ENCODE measurements at regions not wholly inside any gene's neighbourhood (a gene's known extent, or its start where the extent isn't known, plus 50 kb on each side); places are given as distances from the start of the nearest gene placed in this dataset.
"Not testable (repeated sequence)": the region's sequence is repeated elsewhere in the genome, so short reads cannot be mapped to it uniquely, and the experiment has no call there.

DNA sequence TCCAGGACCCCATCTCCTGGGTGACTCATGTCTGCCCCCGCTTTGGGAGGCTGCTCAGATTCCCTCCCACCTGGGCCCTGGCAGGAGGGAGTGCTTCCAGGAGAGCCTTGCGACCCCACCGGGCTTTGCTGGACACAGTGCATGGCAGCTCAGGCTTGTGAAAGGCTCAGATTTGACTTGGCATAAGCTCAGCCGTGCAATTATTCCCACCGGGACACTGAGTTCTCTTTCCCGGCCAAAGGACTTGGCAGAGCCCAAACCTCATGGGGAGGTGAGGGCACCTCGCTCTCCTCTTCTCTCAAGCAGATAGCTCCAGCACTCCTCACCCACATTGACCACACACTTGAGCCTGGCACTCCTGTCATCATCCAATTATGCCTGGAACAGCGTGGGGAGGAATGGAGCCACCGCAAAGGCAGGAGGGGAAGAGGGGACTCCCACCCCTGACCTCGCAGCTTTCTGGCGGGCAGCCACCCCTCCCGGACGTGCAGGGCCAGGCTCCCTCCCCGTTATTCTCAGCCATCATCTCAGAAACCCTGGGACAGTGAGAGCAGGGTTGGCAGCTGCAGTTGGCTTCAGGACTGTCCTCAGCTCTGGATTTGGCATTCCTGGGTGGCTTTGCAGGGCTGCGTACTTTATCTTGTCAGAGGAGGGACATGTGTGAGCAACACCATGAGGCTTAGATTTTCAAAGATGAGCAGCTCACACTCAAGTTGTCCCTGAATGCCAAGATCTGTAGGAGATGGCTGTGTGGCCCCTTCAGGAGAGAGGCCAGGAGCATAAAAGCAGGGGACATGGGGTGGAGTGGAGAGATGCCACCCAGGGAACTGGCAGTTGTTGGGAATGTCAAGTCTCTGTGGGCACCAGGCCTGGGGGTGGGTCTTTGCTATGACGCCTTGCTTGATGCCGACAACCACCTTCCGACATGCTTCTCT lies 306.2 kb downstream of the TEX29 start:
- no peak overlapping the region for H3K4me3 ChIP-seq (ENCODE audit: low read depth, low read length)
- TF ChIP-seq, protein P1, sequence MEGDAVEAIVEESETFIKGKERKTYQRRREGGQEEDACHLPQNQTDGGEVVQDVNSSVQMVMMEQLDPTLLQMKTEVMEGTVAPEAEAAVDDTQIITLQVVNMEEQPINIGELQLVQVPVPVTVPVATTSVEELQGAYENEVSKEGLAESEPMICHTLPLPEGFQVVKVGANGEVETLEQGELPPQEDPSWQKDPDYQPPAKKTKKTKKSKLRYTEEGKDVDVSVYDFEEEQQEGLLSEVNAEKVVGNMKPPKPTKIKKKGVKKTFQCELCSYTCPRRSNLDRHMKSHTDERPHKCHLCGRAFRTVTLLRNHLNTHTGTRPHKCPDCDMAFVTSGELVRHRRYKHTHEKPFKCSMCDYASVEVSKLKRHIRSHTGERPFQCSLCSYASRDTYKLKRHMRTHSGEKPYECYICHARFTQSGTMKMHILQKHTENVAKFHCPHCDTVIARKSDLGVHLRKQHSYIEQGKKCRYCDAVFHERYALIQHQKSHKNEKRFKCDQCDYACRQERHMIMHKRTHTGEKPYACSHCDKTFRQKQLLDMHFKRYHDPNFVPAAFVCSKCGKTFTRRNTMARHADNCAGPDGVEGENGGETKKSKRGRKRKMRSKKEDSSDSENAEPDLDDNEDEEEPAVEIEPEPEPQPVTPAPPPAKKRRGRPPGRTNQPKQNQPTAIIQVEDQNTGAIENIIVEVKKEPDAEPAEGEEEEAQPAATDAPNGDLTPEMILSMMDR (IDR thresholded peaks at IDR 0.05; ENCODE audit: low read depth, low read length), result no peak

DNA sequence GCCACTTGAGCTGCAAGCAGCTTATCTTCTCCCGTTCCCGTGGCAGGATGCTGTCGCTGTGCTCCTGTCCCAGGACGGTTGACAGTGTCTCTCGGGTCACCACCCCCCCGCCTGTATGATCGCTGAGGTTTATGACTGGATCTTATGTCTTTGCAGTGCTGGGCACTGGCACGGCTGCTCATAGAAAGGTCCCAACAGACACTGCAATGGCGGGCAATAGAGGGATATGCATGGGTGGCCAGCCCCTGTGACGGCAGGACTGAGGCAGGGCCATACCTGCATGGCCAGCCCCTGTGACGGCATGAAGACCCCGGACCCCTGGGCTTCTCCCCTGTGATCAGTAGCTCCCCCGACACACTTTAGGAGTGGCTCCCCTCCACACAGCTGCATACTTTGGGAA lies 307.2 kb downstream of the TEX29 start:
- TF ChIP-seq, protein P1 (IDR thresholded peaks at IDR 0.05; ENCODE audit: low read depth, low read length), result no peak
- H3K4me3 ChIP-seq (ENCODE audit: low read depth, low read length), result no peak overlapping the region

DNA sequence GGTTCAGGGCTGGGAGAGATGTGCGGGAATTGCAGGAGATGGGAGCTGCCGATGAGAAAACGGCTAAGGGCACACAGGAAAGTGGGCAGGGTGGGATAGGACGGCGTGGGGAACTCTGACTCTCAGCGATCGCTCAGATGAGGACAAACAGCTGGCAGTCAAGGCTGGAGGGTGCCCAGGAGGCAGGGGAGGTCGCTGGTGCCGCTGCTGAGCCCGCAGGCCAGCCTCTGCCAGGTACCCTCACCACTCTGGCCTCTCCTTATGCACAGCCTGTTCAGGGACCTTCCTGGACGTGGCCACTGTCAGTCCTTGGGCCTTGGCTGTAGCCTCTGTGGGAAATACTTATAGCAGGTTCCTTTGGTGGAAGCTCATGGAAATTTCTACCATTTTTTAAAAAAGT lies 308.6 kb downstream of the TEX29 start:
- TF ChIP-seq, protein P1 (IDR thresholded peaks at IDR 0.05; ENCODE audit: low read depth, low read length), result no peak
- no peak overlapping the region for H3K4me3 ChIP-seq (ENCODE audit: low read depth, low read length)

DNA sequence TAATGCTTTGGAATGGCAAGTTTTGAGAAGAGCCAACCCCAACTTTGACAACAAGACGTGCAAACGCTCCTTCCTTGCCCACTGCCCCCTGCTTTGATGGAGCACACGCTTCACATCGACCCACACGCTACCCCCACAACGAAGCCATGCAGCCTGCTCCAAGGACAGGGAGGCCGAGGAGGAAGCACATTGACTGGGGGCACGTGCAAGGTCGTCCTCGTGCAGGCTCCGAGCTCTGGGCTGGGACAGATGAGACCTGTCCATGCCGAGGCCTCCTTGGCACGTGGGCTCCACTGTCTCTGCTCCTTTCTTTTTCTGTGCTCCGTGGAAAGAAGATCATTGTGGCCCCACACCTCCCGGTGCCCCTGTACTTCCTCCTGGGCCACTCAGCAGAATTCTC lies 309.0 kb downstream of the TEX29 start:
- TF ChIP-seq, protein P1 (IDR thresholded peaks at IDR 0.05; ENCODE audit: low read depth, low read length), result no peak
- no peak overlapping the region for H3K4me3 ChIP-seq (ENCODE audit: low read depth, low read length)

DNA sequence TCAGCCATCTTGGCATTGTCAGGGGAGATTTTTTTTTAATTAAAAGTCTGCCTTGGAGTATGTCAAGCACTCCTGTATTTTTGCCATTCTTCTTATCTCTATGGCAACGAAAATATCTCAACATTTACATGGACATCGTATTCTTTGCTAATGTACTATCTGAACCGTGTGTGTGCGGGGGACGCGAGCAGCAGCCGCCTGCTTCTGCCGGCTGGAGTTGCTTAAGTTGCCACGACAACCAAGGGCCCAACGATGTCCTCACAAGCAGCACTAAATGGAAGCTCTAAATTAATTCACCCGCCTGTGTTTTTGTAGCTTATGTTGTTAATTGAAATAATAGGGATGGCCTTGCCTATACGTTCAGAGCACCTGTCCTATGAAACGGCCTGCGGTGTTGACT lies 309.5 kb downstream of the TEX29 start:
- TF ChIP-seq, protein P1 (IDR thresholded peaks at IDR 0.05; ENCODE audit: low read depth, low read length), result no peak
- H3K4me3 ChIP-seq (ENCODE audit: low read depth, low read length), result no peak overlapping the region

DNA sequence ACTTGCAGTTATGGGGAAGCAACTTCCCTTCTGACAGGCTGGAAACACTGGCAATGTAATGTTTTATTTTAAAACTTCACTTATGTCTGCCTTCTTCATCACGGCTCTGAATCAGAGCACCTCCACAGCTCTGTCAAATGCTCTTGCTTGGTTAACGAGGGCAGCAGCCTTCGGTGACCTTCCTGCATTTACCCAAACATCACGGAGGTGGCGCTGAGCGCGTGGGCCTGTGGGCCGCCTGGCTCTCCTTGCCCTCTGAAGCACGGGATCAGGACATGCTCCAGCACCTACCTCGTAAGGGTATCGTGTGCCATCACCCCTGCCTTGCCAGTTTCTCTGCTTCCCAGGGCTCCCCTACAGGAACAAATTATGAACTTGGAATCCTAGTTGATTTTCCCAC lies 310.0 kb downstream of the TEX29 start:
- H3K4me3 ChIP-seq (ENCODE audit: low read depth, low read length), result no peak overlapping the region
- TF ChIP-seq, protein P1 (IDR thresholded peaks at IDR 0.05; ENCODE audit: low read depth, low read length), result no peak

DNA sequence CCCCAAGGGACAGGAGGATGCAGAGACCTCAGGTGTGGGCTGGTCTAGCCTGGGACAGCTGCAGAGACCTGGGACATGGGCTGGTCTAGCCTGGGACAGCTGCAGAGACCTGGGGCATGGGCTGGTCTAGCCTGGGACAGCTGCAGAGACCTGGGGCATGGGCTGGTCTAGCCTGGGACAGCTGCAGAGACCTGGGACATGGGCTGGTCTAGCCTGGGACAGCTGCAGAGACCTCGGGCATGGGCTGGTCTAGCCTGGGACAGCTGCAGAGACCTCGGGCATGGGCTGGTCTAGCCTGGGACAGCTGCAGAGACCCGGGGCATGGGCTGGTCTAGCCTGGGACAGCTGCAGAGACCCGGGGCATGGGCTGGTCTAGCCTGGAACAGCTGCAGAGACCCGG lies 310.8 kb downstream of the TEX29 start:
- not testable (repeated sequence) for H3K4me3 ChIP-seq (ENCODE audit: low read depth, low read length)

Data from WI38 (cell line).